GM12878 (cell line): ENCODE measurements at regions not wholly inside any gene's neighbourhood (a gene's known extent, or its start where the extent isn't known, plus 50 kb on each side); places are given as distances from the start of the nearest gene placed in this dataset.

Experiments
- BMI1 ChIP-seq: fragments of 450-650 bp; IDR thresholded peaks from 2 replicates; pipeline ENCODE4 v1.6.1; 2016; ENCODE audit warnings: mild to moderate bottlenecking, moderate library complexity, borderline replicate concordance
- CTCF ChIP-seq, 3 experiments: IDR thresholded peaks in 2 of 3; conservative IDR thresholded peaks in 1 of 3; 2 replicates each; pipeline ENCODE4 v1.5.1; 2011; ENCODE audit warnings: low read depth in 3 of 3, low read length in 3 of 3, mild to moderate bottlenecking in 3 of 3, control low read depth in 2 of 3, moderate library complexity in 2 of 3, inconsistent platforms in 1 of 3, mixed read lengths in 1 of 3; ENCODE audit not compliant: control insufficient read depth in 2 of 3, insufficient read depth in 1 of 3; ENCODE audit errors: extremely low read depth in 1 of 3
- EP300 ChIP-seq, 2 experiments: fragments of 150-350 bp in 1 of 2; IDR thresholded peaks; 2 replicates each; pipeline ENCODE4 v1.6.1; 2011 to 2012; ENCODE audit warnings: low read depth in 2 of 2, low read length in 2 of 2, borderline replicate concordance in 1 of 2, improper control_type of control experiment in 1 of 2, inconsistent platforms in 1 of 2; ENCODE audit not compliant: control insufficient read depth in 1 of 2
- ESRRA ChIP-seq: IDR thresholded peaks from 2 replicates; pipeline ENCODE4 v1.6.1; 2012; ENCODE audit warnings: mild to moderate bottlenecking, low read length, improper control_type of control experiment
- PML ChIP-seq: IDR thresholded peaks from 2 replicates; pipeline ENCODE4 v1.6.1; 2012; ENCODE audit warnings: low read length, inconsistent platforms
- POLR2AphosphoS5 ChIP-seq: IDR thresholded peaks from 2 replicates; pipeline ENCODE4 v1.6.1; 2011; ENCODE audit warnings: mild to moderate bottlenecking, low read length, inconsistent platforms
- SPI1 ChIP-seq: IDR thresholded peaks from 2 replicates; pipeline ENCODE4 v1.6.1; 2011; ENCODE audit warnings: low read depth, mild to moderate bottlenecking, low read length, moderate library complexity, borderline replicate concordance; ENCODE audit not compliant: insufficient read depth
- SUPT20H ChIP-seq: IDR thresholded peaks from 2 replicates; pipeline ENCODE4 v1.6.1; 2011; ENCODE audit warnings: low read depth, mild to moderate bottlenecking, low read length, moderate library complexity, borderline replicate concordance; ENCODE audit not compliant: control insufficient read depth
- TAF1 ChIP-seq: IDR thresholded peaks from 2 replicates; pipeline ENCODE4 v1.6.1; 2011; ENCODE audit warnings: mild to moderate bottlenecking, low read depth, low read length, borderline replicate concordance

GRCh38 chr17:72212041-72212440, 91.2 kb downstream of the SOX9 start:
- TF ChIP-seq POLR2AphosphoS5 = no peak
- TF ChIP-seq CTCF (IDR thresholded peaks at IDR 0.05 in 2 of 3, conservative IDR thresholded peaks at IDR 0.05 in 1 of 3; ENCODE audit: control insufficient read depth in 2 of 3, extremely low read depth in 1 of 3, insufficient read depth in 1 of 3, low read depth in 3 of 3, low read length in 3 of 3) = no peak
- TF ChIP-seq TAF1 = no peak
- no peak for TF ChIP-seq SUPT20H
- no peak for TF ChIP-seq SPI1
- TF ChIP-seq PML = no peak
- TF ChIP-seq BMI1 = no peak
- no peak for TF ChIP-seq ESRRA
- no peak for TF ChIP-seq EP300 (IDR thresholded peaks at IDR 0.05; ENCODE audit: borderline replicate concordance in 1 of 2, control insufficient read depth in 1 of 2, low read depth in 2 of 2, low read length in 2 of 2)
